ENCODE measurements at regions not wholly inside any gene's neighbourhood (a gene's known extent, or its start where the extent isn't known, plus 50 kb on each side); places are given as distances from the start of the nearest gene placed in this dataset.

- TF ChIP-seq, protein P1, sequence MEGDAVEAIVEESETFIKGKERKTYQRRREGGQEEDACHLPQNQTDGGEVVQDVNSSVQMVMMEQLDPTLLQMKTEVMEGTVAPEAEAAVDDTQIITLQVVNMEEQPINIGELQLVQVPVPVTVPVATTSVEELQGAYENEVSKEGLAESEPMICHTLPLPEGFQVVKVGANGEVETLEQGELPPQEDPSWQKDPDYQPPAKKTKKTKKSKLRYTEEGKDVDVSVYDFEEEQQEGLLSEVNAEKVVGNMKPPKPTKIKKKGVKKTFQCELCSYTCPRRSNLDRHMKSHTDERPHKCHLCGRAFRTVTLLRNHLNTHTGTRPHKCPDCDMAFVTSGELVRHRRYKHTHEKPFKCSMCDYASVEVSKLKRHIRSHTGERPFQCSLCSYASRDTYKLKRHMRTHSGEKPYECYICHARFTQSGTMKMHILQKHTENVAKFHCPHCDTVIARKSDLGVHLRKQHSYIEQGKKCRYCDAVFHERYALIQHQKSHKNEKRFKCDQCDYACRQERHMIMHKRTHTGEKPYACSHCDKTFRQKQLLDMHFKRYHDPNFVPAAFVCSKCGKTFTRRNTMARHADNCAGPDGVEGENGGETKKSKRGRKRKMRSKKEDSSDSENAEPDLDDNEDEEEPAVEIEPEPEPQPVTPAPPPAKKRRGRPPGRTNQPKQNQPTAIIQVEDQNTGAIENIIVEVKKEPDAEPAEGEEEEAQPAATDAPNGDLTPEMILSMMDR (IDR thresholded peaks at IDR 0.05), result no peak
- TF ChIP-seq POLR2A (IDR thresholded peaks at IDR 0.05; ENCODE audit: low read depth) (no peak), POLR2AphosphoS5 (IDR thresholded peaks at IDR 0.05) (no peak), EP300 (IDR thresholded peaks at IDR 0.05) (no peak)
These were observed 182.1 kb downstream of the CAPZA3 start for GRCh38 chr12:18919871-18920511.
